Nephron progenitor cell (in vitro differentiated cells): ENCODE measurements at regions not wholly inside any gene's neighbourhood (a gene's known extent, or its start where the extent isn't known, plus 50 kb on each side); places are given as distances from the start of the nearest gene placed in this dataset.
A peak's percentile ranks its signal among the peaks of the same experiment; 100 is the strongest.
"Not testable (repeated sequence)": the region's sequence is repeated elsewhere in the genome, so short reads cannot be mapped to it uniquely, and the experiment has no call there.

ENCODE experiments used
- DNase-seq: peaks from one replicate; pipeline ENCODE4 v3.0.0; 2021
- H3K27ac Mint-ChIP-seq: 2 replicates; pipeline ENCODE4 v1.8.0; 2021; ENCODE audit warnings: mild to moderate bottlenecking, moderate library complexity, mixed read lengths
- H3K27me3 Mint-ChIP-seq: 2 replicates; pipeline ENCODE4 v1.8.0; 2021; ENCODE audit warnings: mild to moderate bottlenecking, low read depth, mixed read lengths; ENCODE audit not compliant: poor library complexity
- H3K36me3 Mint-ChIP-seq: 2 replicates; pipeline ENCODE4 v1.8.0; 2021; ENCODE audit warnings: low read depth, mixed read lengths
- H3K4me1 Mint-ChIP-seq: 2 replicates; pipeline ENCODE4 v1.8.0; 2021; ENCODE audit warnings: mixed read lengths
- H3K4me3 Mint-ChIP-seq: 2 replicates; pipeline ENCODE4 v1.8.0; 2021; ENCODE audit warnings: mild to moderate bottlenecking, moderate library complexity, mixed read lengths
- H3K9me3 Mint-ChIP-seq: 2 replicates; pipeline ENCODE4 v1.8.0; 2021; ENCODE audit warnings: mild to moderate bottlenecking, moderate library complexity, mixed read lengths
- TF ChIP-seq, protein P1 (sequence below): fragments of 200-600 bp; sonication (generic); IDR thresholded peaks from 2 replicates; pipeline ENCODE4 v1.5.0; 2021; ENCODE audit warnings: antibody characterized with exemption

DNA sequence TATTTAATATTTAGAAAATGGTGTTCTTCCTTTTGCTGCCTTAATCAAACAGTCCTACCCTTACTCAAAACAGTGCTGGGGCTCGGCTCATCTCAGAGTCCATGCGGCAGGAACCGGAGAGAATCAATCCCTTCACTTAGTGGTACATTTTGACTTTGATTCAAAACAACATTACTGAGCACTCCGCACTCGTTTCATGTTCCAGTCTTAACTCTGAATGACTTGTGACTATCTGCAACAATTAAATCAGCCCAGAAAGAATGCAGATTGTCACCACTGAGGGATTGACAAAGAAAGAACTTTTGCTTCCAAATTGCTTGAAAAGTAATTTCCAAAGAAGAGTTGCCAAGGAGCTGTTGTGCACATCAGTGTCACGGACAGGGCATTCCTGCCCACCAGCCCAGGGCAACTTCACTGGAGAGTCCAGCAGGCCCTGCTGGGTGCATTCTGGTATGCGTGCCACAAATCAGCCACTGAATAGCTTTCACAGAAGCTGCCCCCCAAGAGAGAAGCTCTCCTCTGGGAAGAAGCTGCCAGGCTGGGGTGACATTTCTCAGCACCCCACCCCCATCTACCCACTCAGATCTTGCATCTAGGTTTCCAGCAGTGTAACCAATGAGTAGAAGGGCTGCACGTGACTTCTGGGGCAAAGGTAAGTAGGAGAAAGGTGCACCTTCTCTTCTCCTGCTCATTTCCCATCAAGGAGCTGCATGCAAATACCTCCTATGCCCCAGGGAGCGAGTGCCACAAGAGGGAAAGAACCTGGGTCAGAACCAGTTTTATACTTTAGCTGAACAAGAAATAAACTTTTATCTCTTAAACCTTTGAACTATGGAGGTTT is 84.6 kb upstream of the ATP8B1 start:
- Mint-ChIP-seq H3K27ac (no peak overlapping the region), H3K27me3 (peaks cover 12% of the 10 kb centered on the region), H3K4me1 (no peaks in the 10 kb centered on the region), H3K36me3 (no peaks in the 10 kb centered on the region), H3K4me3 (no peak overlapping the region), H3K9me3 (peaks cover 18% of the 10 kb centered on the region)
- TF ChIP-seq, protein P1, sequence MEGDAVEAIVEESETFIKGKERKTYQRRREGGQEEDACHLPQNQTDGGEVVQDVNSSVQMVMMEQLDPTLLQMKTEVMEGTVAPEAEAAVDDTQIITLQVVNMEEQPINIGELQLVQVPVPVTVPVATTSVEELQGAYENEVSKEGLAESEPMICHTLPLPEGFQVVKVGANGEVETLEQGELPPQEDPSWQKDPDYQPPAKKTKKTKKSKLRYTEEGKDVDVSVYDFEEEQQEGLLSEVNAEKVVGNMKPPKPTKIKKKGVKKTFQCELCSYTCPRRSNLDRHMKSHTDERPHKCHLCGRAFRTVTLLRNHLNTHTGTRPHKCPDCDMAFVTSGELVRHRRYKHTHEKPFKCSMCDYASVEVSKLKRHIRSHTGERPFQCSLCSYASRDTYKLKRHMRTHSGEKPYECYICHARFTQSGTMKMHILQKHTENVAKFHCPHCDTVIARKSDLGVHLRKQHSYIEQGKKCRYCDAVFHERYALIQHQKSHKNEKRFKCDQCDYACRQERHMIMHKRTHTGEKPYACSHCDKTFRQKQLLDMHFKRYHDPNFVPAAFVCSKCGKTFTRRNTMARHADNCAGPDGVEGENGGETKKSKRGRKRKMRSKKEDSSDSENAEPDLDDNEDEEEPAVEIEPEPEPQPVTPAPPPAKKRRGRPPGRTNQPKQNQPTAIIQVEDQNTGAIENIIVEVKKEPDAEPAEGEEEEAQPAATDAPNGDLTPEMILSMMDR: no peak
- no peak for DNase-seq

DNA sequence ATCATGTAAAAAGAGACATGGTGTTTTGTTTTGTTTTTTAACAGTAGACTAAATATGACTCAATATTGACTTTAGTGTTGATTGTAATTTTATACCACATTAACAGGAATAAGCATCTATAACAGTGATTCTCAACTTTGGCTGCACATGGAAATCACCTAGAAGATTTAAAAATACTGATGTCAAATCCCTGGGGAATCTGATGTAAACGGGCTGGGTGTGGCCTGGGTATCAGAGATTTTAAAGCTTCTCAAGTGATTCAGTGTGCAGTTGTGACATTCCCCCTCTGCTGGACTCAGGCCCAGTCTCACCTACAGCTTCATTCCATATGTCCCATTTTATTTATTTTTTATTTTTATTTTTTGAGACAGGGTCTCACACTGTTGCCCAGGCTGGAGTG is 82.8 kb upstream of the ATP8B1 start:
- peaks cover 18% of the 10 kb centered on the region for H3K9me3 Mint-ChIP-seq
- peaks cover 1% of the 10 kb centered on the region for H3K27me3 Mint-ChIP-seq
- no peak overlapping the region for H3K4me3 Mint-ChIP-seq
- no peak for DNase-seq
- H3K27ac Mint-ChIP-seq: no peak overlapping the region
- no peaks in the 10 kb centered on the region for H3K36me3 Mint-ChIP-seq
- TF ChIP-seq, protein P1: no peak
- H3K4me1 Mint-ChIP-seq: peaks cover 4% of the 10 kb centered on the region

DNA sequence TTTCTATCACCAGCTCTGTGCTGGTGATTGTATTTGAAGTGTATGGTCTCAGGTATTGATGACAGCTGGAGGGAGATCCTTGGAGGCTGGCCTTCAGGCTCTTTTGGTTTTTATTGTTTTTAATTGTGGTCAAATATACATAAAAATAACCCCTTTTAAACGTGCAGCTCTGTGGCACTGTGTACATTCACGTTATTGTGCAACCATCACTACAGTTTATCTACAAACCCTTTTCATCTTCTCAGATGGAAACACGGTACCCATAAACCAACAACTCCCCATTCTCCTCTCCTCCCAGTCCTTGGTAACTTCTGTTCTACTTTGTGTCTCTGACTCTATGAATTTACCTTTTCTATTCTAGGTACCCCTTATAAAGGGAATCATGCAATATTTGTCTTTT is 79.3 kb upstream of the ATP8B1 start:
- no peak overlapping the region for H3K27ac Mint-ChIP-seq
- no peak overlapping the region for H3K4me3 Mint-ChIP-seq
- no peak for DNase-seq
- peaks cover 4% of the 10 kb centered on the region for H3K4me1 Mint-ChIP-seq
- TF ChIP-seq, protein P1: no peak
- peaks cover 23% of the 10 kb centered on the region for H3K9me3 Mint-ChIP-seq
- H3K27me3 Mint-ChIP-seq: peaks cover 5% of the 10 kb centered on the region
- H3K36me3 Mint-ChIP-seq: no peaks in the 10 kb centered on the region

DNA sequence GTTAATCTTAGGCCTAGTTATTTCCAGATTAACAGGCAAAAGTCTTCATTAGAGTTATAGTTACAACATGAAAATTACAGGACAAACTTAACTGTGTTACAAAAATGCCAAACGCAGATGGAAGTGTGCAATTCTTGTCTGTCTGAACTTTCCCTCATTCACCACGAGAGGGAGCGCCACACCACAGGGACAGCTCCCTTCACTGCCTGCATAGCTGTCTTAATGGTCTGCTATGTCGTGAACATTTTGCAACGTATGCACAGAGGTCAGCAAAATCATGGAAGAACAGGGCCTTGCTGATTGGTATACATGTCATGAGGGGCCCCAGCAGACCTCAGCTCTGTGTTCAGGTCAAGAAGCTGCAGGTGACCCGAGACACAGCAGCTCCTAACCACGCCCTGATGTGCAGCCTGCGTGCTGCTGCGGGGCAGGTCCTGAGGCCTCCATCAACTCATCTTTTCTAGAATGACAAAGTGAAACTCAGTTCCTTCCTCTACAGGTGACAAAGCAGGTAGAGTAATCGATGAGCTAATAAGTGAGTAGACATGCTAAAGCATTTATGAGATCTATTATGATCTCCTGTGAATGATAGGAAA is 78.8 kb upstream of the ATP8B1 start:
- Mint-ChIP-seq H3K4me3 (no peak overlapping the region), H3K27me3 (peaks cover 10% of the 10 kb centered on the region), H3K9me3 (peaks cover 23% of the 10 kb centered on the region), H3K36me3 (no peaks in the 10 kb centered on the region), H3K27ac (no peak overlapping the region), H3K4me1 (peaks cover 4% of the 10 kb centered on the region)
- DNase-seq: peak; percentile 71
- TF ChIP-seq, protein P1: peak; percentile 90

DNA sequence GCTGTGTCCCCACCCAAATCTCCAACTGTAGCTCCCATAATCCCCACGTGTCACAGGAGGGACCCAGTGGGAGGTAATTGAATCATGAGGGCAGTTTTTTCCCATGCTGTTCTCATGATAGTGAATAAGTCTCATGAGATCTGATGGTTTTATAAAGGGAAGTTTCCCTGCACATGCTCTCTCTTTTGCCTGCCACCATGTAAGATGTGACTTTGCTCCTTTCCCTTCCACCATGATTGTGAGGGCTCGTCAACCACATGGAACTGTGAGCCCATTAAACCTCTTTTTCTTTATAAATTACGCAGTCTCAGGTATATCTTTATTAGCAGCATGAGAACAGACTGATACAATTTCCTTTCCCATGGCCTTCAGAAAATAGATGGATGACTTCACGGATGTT is 76.8 kb upstream of the ATP8B1 start:
- Mint-ChIP-seq H3K9me3 (peaks cover 23% of the 10 kb centered on the region), H3K27me3 (peaks cover 16% of the 10 kb centered on the region)
- not testable (repeated sequence) for H3K4me3 Mint-ChIP-seq, H3K36me3 Mint-ChIP-seq, H3K4me1 Mint-ChIP-seq, DNase-seq, H3K27ac Mint-ChIP-seq

DNA sequence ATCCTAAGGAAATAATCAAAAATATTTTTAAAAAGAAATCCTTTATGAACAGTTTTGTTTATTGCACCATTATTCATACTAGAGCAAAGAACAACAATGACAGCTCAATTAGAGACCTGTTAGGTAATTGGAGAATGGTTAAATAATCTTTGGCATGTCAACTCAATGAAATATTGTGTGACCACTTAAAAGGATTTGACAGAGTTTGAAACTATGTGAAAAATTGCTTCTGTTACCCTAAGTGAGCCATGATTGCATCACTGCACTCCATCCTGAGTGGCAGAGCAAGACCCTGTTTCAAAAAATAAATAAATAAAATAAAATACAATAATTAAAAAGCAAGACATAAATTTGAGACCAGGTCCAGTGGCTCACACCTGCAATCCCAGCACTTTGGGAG is 66.1 kb upstream of the ATP8B1 start:
- TF ChIP-seq, protein P1: no peak

More for the DNA sequence above, 66.1 kb upstream of the ATP8B1 start:
- Mint-ChIP-seq H3K9me3 (peaks cover 18% of the 10 kb centered on the region), H3K4me1 (no peaks in the 10 kb centered on the region), H3K27ac (no peak overlapping the region), H3K36me3 (no peaks in the 10 kb centered on the region), H3K4me3 (no peak overlapping the region), H3K27me3 (peaks cover 12% of the 10 kb centered on the region)
- DNase-seq: no peak
